K562 (cell line): ENCODE measurements at regions not wholly inside any gene's neighbourhood (a gene's known extent, or its start where the extent isn't known, plus 50 kb on each side); places are given as distances from the start of the nearest gene placed in this dataset.

Experiments
- CBFA2T2 ChIP-seq: fragments of 450-650 bp; conservative IDR thresholded peaks from 2 replicates; pipeline ENCODE4 v1.6.1; 2017; ENCODE audit warnings: mild to moderate bottlenecking
- CBFA2T3 ChIP-seq: fragments of 450-650 bp; IDR thresholded peaks from 2 replicates; pipeline ENCODE4 v1.6.1; 2017
- CUX1 ChIP-seq: fragments of 200-800 bp; sonication (Bioruptor generic); IDR thresholded peaks from 2 replicates; pipeline ENCODE4 v1.6.1; 2016; ENCODE audit warnings: missing genetic modification characterization, missing compliant biosample characterization
- DPF2 ChIP-seq: fragments of 450-650 bp; IDR thresholded peaks from 2 replicates; pipeline ENCODE4 v1.6.1; 2016
- GTF2A2 ChIP-seq: IDR thresholded peaks from 2 replicates; pipeline ENCODE4 v1.6.1; 2016; ENCODE audit warnings: mild to moderate bottlenecking, missing genetic modification characterization, missing compliant biosample characterization
- MAX ChIP-seq: sonication (generic); formaldehyde crosslinking; IDR thresholded peaks from 2 replicates; pipeline ENCODE4 v1.9.0; 2022; ENCODE audit warnings: mild to moderate bottlenecking, missing genetic modification reagents
- NCOA4 ChIP-seq: fragments of 450-650 bp; IDR thresholded peaks from 2 replicates; pipeline ENCODE4 v1.6.1; 2018; ENCODE audit warnings: mild to moderate bottlenecking; ENCODE audit not compliant: partially characterized antibody
- POLR2AphosphoS2 ChIP-seq: IDR thresholded peaks from 2 replicates; pipeline ENCODE4 v1.6.1; 2012; ENCODE audit warnings: low read length, improper control_type of control experiment
- SMARCA4 ChIP-seq: fragments of 450-650 bp; IDR thresholded peaks from 2 replicates; pipeline ENCODE4 v1.6.1; 2016
- TAL1 ChIP-seq: fragments of 450-650 bp; IDR thresholded peaks from 2 replicates; pipeline ENCODE4 v1.6.1; 2016; ENCODE audit warnings: mild to moderate bottlenecking
- TCF3 ChIP-seq: sonication (generic); formaldehyde crosslinking; IDR thresholded peaks from 2 replicates; pipeline ENCODE4 v1.4.0; 2020; ENCODE audit warnings: mild to moderate bottlenecking, missing genetic modification reagents
- ZNF232 ChIP-seq: sonication (generic); formaldehyde crosslinking; IDR thresholded peaks from 2 replicates; pipeline ENCODE4 v1.8.0; 2022; ENCODE audit warnings: mild to moderate bottlenecking, missing genetic modification reagents
- ZNF318 ChIP-seq, 2 experiments: fragments of 450-650 bp; IDR thresholded peaks; 2 replicates each; pipeline ENCODE4 v1.6.1; 2016; ENCODE audit warnings: mild to moderate bottlenecking in 2 of 2, borderline replicate concordance in 1 of 2, low read depth in 1 of 2, moderate library complexity in 1 of 2
- ZNF384 ChIP-seq: IDR thresholded peaks from 2 replicates; pipeline ENCODE4 v1.6.1; 2012; ENCODE audit warnings: low read depth, low read length, improper control_type of control experiment
- TF ChIP-seq, protein P1 (sequence below): fragments of 200-800 bp; sonication (Bioruptor generic); IDR thresholded peaks from 2 replicates; pipeline ENCODE4 v1.6.1; 2017; ENCODE audit warnings: missing genetic modification characterization, missing compliant biosample characterization

- no peak for TF ChIP-seq GTF2A2 (tag)
- TF ChIP-seq, protein P1, sequence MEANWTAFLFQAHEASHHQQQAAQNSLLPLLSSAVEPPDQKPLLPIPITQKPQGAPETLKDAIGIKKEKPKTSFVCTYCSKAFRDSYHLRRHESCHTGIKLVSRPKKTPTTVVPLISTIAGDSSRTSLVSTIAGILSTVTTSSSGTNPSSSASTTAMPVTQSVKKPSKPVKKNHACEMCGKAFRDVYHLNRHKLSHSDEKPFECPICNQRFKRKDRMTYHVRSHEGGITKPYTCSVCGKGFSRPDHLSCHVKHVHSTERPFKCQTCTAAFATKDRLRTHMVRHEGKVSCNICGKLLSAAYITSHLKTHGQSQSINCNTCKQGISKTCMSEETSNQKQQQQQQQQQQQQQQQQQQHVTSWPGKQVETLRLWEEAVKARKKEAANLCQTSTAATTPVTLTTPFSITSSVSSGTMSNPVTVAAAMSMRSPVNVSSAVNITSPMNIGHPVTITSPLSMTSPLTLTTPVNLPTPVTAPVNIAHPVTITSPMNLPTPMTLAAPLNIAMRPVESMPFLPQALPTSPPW (CRISPR knock-in tag) = peak; percentile 65
- peak; percentile 85 for TF ChIP-seq TAL1
- peak; percentile 86 for TF ChIP-seq DPF2
- peak; percentile 95 for TF ChIP-seq CBFA2T3
- TF ChIP-seq SMARCA4 = peak; percentile 71
- TF ChIP-seq ZNF232 (CRISPR knock-in tag) = no peak
- no peak for TF ChIP-seq POLR2AphosphoS2
- peak; percentile 87 for TF ChIP-seq TCF3 (CRISPR knock-in tag)
- TF ChIP-seq NCOA4 = no peak
- peak; percentile 91 for TF ChIP-seq CBFA2T2
- peak; percentile 76 for TF ChIP-seq ZNF384
- no peak for TF ChIP-seq CUX1 (CRISPR knock-in tag)
- 0 out of 2 replicates have a peak, but pooled peaks have one; percentile 19 for TF ChIP-seq MAX
- TF ChIP-seq ZNF318 (IDR thresholded peaks at IDR 0.05; ENCODE audit: borderline replicate concordance in 1 of 2, low read depth in 1 of 2) = no peak
Measured at GRCh38 chr12:113641426-113642030, 169.9 kb upstream of the LHX5 start (continued).
